ENCODE measurements at regions not wholly inside any gene's neighbourhood (a gene's known extent, or its start where the extent isn't known, plus 50 kb on each side); places are given as distances from the start of the nearest gene placed in this dataset.

GRCh38 chr6:24987446-24988115, 51.8 kb upstream of the RIPOR2 start:
- Histone ChIP-seq H3K36me3 (replicated peaks in 1 of 2; ENCODE audit: control insufficient read depth in 2 of 2, insufficient read depth in 2 of 2, low read length in 2 of 2) (no peaks in the 10 kb centered on the region), H3K9ac (ENCODE audit: low read depth, low read length, poor library complexity) (no peak overlapping the region), H2BK5ac (ENCODE audit: low read length) (no peak overlapping the region), H3K4me3 (ENCODE audit: low read length in 2 of 2) (no peak overlapping the region), H3K23ac (ENCODE audit: low read depth, low read length, poor library complexity) (no peak overlapping the region), H3K4me2 (ENCODE audit: insufficient read depth, low read length, poor library complexity, severe bottlenecking) (no peak overlapping the region), H3K27me3 (ENCODE audit: control insufficient read depth in 3 of 3, insufficient read depth in 3 of 3, low read depth in 1 of 3, low read length in 3 of 3) (no peaks in the 10 kb centered on the region), H3K14ac (ENCODE audit: low read length) (no peak overlapping the region), H2BK120ac (ENCODE audit: low read depth, low read length) (no peak overlapping the region), H3K18ac (ENCODE audit: low read length) (no peak overlapping the region), H2AK5ac (ENCODE audit: low read depth, low read length) (no peak overlapping the region), H3K79me1 (ENCODE audit: low read depth, low read length) (no peaks in the 10 kb centered on the region), H3K27ac (replicated peaks; ENCODE audit: low read length) (no peak overlapping the region), H2BK15ac (ENCODE audit: low read length) (no peak overlapping the region), H4K91ac (ENCODE audit: low read depth, low read length, poor library complexity) (no peak overlapping the region), H4K8ac (ENCODE audit: low read depth, low read length) (no peak overlapping the region), H3K9me3 (replicated peaks in 1 of 2; ENCODE audit: control insufficient read depth in 2 of 2, insufficient read depth in 1 of 2, low read depth in 1 of 2, low read length in 2 of 2) (peaks cover 3 to 9% of the 10 kb centered on the region in 2 donors), H3K4me1 (ENCODE audit: control insufficient read depth in 2 of 2, insufficient read depth in 1 of 2, low read depth in 1 of 2, low read length in 2 of 2) (peaks cover 6 to 20% of the 10 kb centered on the region in 2 donors), H2BK12ac (ENCODE audit: low read length) (no peak overlapping the region), H2AFZ (ENCODE audit: low read length) (no peak overlapping the region), H3K4ac (ENCODE audit: low read length) (no peak overlapping the region)
- no CpG with 5 or more reads among the region's 4 CpGs for WGBS, 2 donors (ENCODE audit: extremely low coverage in 2 of 2, insufficient read length in 2 of 2, insufficient replicate concordance in 1 of 2)
- DNase-seq (ENCODE audit: low spot score), result no peak

GRCh38 chr6:24988562-24988961, 52.8 kb upstream of the RIPOR2 start:
- H2BK120ac ChIP-seq (ENCODE audit: low read depth, low read length), result no peak overlapping the region
- no peaks in the 10 kb centered on the region for H3K36me3 ChIP-seq (replicated peaks in 1 of 2; ENCODE audit: control insufficient read depth in 2 of 2, insufficient read depth in 2 of 2, low read length in 2 of 2)
- H3K18ac ChIP-seq (ENCODE audit: low read length), result no peak overlapping the region
- no peak overlapping the region for H3K4me2 ChIP-seq (ENCODE audit: insufficient read depth, low read length, poor library complexity, severe bottlenecking)
- no peaks in the 10 kb centered on the region for H3K27me3 ChIP-seq (ENCODE audit: control insufficient read depth in 3 of 3, insufficient read depth in 3 of 3, low read depth in 1 of 3, low read length in 3 of 3)
- H3K4me1 ChIP-seq (ENCODE audit: control insufficient read depth in 2 of 2, insufficient read depth in 1 of 2, low read depth in 1 of 2, low read length in 2 of 2), result peaks cover 6 to 16% of the 10 kb centered on the region in 2 donors
- no peak overlapping the region for H4K91ac ChIP-seq (ENCODE audit: low read depth, low read length, poor library complexity)
- no peak overlapping the region for H3K4ac ChIP-seq (ENCODE audit: low read length)
- no peak overlapping the region for H2BK12ac ChIP-seq (ENCODE audit: low read length)
- H2BK5ac ChIP-seq (ENCODE audit: low read length), result no peak overlapping the region
- no peak overlapping the region for H3K27ac ChIP-seq (replicated peaks; ENCODE audit: low read length)
- H2AK5ac ChIP-seq (ENCODE audit: low read depth, low read length), result no peak overlapping the region
- DNase-seq (ENCODE audit: low spot score), result no peak
- H3K14ac ChIP-seq (ENCODE audit: low read length), result no peak overlapping the region
- H2AFZ ChIP-seq (ENCODE audit: low read length), result no peak overlapping the region
- no peak overlapping the region for H3K9ac ChIP-seq (ENCODE audit: low read depth, low read length, poor library complexity)
- H3K4me3 ChIP-seq (ENCODE audit: low read length in 2 of 2), result no peak overlapping the region
- no peak overlapping the region for H2BK15ac ChIP-seq (ENCODE audit: low read length)
- H3K9me3 ChIP-seq (replicated peaks in 1 of 2; ENCODE audit: control insufficient read depth in 2 of 2, insufficient read depth in 1 of 2, low read depth in 1 of 2, low read length in 2 of 2), result peaks cover 3 to 19% of the 10 kb centered on the region in 2 donors
- no peak overlapping the region for H4K8ac ChIP-seq (ENCODE audit: low read depth, low read length)
- no peak overlapping the region for H3K23ac ChIP-seq (ENCODE audit: low read depth, low read length, poor library complexity)
- H3K79me1 ChIP-seq (ENCODE audit: low read depth, low read length), result no peaks in the 10 kb centered on the region

DNA sequence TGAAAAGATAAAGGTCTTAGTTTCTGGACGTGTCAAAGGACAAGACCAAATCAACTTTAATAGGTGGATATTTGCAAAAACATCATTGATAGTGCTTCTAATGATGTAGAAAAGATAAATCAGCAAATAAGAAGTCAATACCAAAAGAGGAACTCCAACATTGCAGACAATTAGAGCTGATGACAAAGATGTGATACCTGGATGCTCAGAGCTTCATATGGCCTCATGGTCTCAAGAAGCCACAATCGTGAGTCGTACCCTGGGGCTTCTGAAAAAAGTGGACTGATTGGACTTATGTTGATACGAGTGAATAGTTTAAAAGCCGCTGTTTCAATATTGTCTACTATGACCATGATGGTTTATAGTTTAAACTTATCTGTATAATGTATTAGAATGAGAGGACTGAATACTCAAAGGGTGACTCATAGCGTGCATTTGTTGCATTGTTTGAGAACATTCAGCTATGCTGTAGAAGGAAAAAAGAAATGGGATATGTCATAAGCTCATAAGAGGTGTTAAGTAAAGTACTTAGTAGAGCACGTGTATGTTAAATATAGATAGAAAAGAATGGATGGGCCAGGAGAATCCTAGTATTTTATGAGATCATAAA, 54.6 kb upstream of the RIPOR2 start:
- H3K27me3 ChIP-seq (ENCODE audit: control insufficient read depth in 3 of 3, insufficient read depth in 3 of 3, low read depth in 1 of 3, low read length in 3 of 3), result no peaks in the 10 kb centered on the region
- no peak overlapping the region for H4K8ac ChIP-seq (ENCODE audit: low read depth, low read length)
- H3K27ac ChIP-seq (replicated peaks; ENCODE audit: low read length), result no peak overlapping the region
- no peak overlapping the region for H3K4me2 ChIP-seq (ENCODE audit: insufficient read depth, low read length, poor library complexity, severe bottlenecking)
- H3K18ac ChIP-seq (ENCODE audit: low read length), result no peak overlapping the region
- H3K36me3 ChIP-seq (replicated peaks in 1 of 2; ENCODE audit: control insufficient read depth in 2 of 2, insufficient read depth in 2 of 2, low read length in 2 of 2), result no peaks in the 10 kb centered on the region
- peaks cover 1 to 8% of the 10 kb centered on the region in 2 donors for H3K4me1 ChIP-seq (ENCODE audit: control insufficient read depth in 2 of 2, insufficient read depth in 1 of 2, low read depth in 1 of 2, low read length in 2 of 2)
- H2AFZ ChIP-seq (ENCODE audit: low read length), result no peak overlapping the region
- no peak overlapping the region for H3K9ac ChIP-seq (ENCODE audit: low read depth, low read length, poor library complexity)
- H3K23ac ChIP-seq (ENCODE audit: low read depth, low read length, poor library complexity), result no peak overlapping the region
- H2BK12ac ChIP-seq (ENCODE audit: low read length), result no peak overlapping the region
- no peak overlapping the region for H3K4me3 ChIP-seq (ENCODE audit: low read length in 2 of 2)
- no peak for DNase-seq (ENCODE audit: low spot score)
- peaks cover 3 to 24% of the 10 kb centered on the region in 2 donors for H3K9me3 ChIP-seq (replicated peaks in 1 of 2; ENCODE audit: control insufficient read depth in 2 of 2, insufficient read depth in 1 of 2, low read depth in 1 of 2, low read length in 2 of 2)
- no peaks in the 10 kb centered on the region for H3K79me1 ChIP-seq (ENCODE audit: low read depth, low read length)
- no peak overlapping the region for H3K14ac ChIP-seq (ENCODE audit: low read length)
- WGBS, 2 donors (ENCODE audit: extremely low coverage in 2 of 2, insufficient read length in 2 of 2, insufficient replicate concordance in 1 of 2), result 100% methylated on average over 1 of the region's 7 CpGs; no CpG with 5 or more reads in 1 of the 2 donors
- no peak overlapping the region for H2BK15ac ChIP-seq (ENCODE audit: low read length)
- H3K4ac ChIP-seq (ENCODE audit: low read length), result no peak overlapping the region
- H2BK120ac ChIP-seq (ENCODE audit: low read depth, low read length), result no peak overlapping the region
- H2AK5ac ChIP-seq (ENCODE audit: low read depth, low read length), result no peak overlapping the region
- no peak overlapping the region for H4K91ac ChIP-seq (ENCODE audit: low read depth, low read length, poor library complexity)
- no peak overlapping the region for H2BK5ac ChIP-seq (ENCODE audit: low read length)

DNA sequence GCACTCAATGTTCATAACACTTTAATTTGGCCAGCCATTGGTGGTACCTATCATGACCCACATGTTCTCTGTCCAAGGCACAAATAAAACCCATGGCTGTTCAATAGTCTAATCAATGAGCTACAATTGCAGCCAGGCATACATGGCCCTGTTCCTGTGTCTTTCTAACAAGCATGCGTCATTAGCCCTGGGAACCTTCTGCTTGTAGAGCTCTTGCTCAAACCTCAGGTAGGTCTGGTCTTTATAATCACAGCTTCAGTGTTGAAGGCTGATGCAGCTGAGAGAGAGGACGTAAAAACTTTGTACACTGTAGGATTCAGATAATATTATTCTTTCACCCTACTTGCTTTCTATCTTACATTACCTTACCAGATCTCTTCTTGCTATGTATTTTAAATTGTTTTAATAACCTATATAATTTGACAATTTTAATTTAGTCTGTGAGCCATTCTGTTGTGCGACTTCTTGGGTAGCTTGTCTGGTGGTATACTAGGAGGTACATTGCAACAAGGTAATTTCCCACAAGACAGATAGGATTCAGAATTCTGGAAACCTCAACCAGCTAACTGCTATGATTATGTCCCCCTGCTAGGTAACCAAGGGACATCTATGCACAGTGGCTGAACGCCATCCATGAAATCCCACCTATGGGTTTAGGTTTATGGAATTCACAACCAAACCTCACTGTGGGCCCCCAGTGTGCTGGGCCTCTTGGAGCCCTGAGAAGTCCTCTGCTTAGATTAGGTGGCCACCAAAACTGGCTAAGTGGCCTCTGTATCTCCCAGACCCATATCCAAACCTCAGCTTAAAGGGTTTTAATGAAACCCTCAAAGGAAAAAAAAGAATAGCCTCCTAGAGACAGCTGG, 55.4 kb upstream of the RIPOR2 start:
- Histone ChIP-seq H3K27me3 (ENCODE audit: control insufficient read depth in 3 of 3, insufficient read depth in 3 of 3, low read depth in 1 of 3, low read length in 3 of 3) (no peaks in the 10 kb centered on the region), H2BK12ac (ENCODE audit: low read length) (no peak overlapping the region), H3K4me3 (ENCODE audit: low read length in 2 of 2) (no peak overlapping the region), H3K79me1 (ENCODE audit: low read depth, low read length) (no peaks in the 10 kb centered on the region), H2BK5ac (ENCODE audit: low read length) (no peak overlapping the region), H4K8ac (ENCODE audit: low read depth, low read length) (no peak overlapping the region), H2AK5ac (ENCODE audit: low read depth, low read length) (no peak overlapping the region), H4K91ac (ENCODE audit: low read depth, low read length, poor library complexity) (no peak overlapping the region), H3K36me3 (replicated peaks in 1 of 2; ENCODE audit: control insufficient read depth in 2 of 2, insufficient read depth in 2 of 2, low read length in 2 of 2) (no peaks in the 10 kb centered on the region), H3K27ac (replicated peaks; ENCODE audit: low read length) (no peak overlapping the region), H3K23ac (ENCODE audit: low read depth, low read length, poor library complexity) (no peak overlapping the region), H2BK15ac (ENCODE audit: low read length) (peak overlapping the region; percentile 20), H2AFZ (ENCODE audit: low read length) (no peak overlapping the region), H3K18ac (ENCODE audit: low read length) (peak overlapping the region; percentile 67), H3K4ac (ENCODE audit: low read length) (no peak overlapping the region), H3K14ac (ENCODE audit: low read length) (no peak overlapping the region), H3K4me1 (ENCODE audit: control insufficient read depth in 2 of 2, insufficient read depth in 1 of 2, low read depth in 1 of 2, low read length in 2 of 2) (peaks cover 0 to 1% of the 10 kb centered on the region in 2 donors), H2BK120ac (ENCODE audit: low read depth, low read length) (no peak overlapping the region), H3K9me3 (replicated peaks in 1 of 2; ENCODE audit: control insufficient read depth in 2 of 2, insufficient read depth in 1 of 2, low read depth in 1 of 2, low read length in 2 of 2) (peaks cover 3 to 24% of the 10 kb centered on the region in 2 donors), H3K9ac (ENCODE audit: low read depth, low read length, poor library complexity) (no peak overlapping the region), H3K4me2 (ENCODE audit: insufficient read depth, low read length, poor library complexity, severe bottlenecking) (no peak overlapping the region)
- whole genome bisulfite sequencing, 2 donors (ENCODE audit: extremely low coverage in 2 of 2, insufficient read length in 2 of 2, insufficient replicate concordance in 1 of 2), result no CpG with 5 or more reads among the region's 4 CpGs
- DNase-seq (ENCODE audit: low spot score), result no peak
